ENCODE measurements at regions not wholly inside any gene's neighbourhood (a gene's known extent, or its start where the extent isn't known, plus 50 kb on each side); places are given as distances from the start of the nearest gene placed in this dataset.
A peak's percentile ranks its signal among the peaks of the same experiment; 100 is the strongest.

DNA sequence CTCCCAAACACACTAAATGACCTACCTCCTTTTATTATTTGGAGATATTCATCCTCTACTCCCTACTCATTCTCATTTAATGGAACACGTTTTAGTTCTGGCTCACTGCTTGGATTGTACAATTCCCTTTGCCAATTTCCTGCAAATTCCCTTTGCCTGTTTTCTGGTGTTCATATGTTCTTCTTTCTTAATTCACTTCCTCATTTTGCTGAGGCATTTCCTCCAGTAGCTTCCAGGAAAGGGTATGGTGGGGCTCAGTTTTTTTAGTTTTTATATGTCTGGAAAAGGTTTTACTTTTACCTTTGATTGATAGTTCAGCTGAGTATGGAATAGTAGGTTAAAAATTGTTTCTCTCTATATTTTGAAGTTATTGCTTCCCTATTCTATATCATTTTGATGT lies 143.6 kb upstream of the GOLIM4 start:
- DNase-seq (ENCODE audit: low read depth) = no peak

- DNase-seq (ENCODE audit: low read depth) = no peak
These were observed 137.3 kb upstream of the GOLIM4 start for GRCh38 chr3:168233001-168233400.

DNA sequence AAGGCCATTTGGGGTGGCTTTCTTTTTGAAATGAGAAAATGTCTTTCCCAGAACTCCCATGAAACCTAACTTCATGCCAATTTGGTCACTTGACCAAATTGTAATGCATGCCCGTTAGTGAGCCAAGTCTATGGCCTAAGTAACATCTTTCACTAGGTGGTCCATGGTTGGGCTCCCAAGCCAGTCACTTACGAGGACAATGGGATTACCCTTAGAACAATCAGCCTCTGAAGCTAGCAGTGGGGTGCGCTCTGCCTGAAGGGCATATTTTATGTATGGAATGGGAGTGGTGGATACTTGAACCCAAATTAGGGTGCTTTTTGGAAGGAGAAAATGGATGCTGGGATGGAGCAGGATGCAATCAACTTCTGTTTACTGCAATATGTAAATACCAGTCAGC lies 127.4 kb upstream of the GOLIM4 start:
- no peak for DNase-seq (ENCODE audit: low read depth)

- DNase-seq (ENCODE audit: low read depth) = no peak
These were observed 124.8 kb upstream of the GOLIM4 start for GRCh38 chr3:168220556-168220955.

DNA sequence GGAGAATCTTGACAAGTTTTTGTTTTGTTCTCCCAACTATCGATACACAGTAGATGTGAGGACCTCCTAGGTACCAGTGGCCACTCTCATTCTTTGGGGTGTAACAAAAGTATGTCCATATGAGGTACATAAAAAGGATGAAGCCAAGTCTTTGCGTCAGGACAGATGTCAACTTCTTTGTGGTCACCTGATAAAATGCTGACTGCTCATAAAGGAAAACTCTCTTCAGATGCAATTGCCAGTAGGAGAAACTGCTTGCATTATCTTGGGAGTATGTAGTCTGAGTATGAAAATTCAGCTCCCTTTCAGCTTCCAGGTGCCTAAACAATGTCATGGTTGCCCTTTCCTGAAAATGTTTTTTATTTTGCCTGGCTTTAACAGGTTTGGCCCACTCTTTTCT lies 123.8 kb upstream of the GOLIM4 start:
- no peak for DNase-seq (ENCODE audit: low read depth)

GRCh38 chr3:168218600-168218999 lies 122.9 kb upstream of the GOLIM4 start:
- no peak for DNase-seq (ENCODE audit: low read depth)

GRCh38 chr3:168216851-168217250 lies 121.1 kb upstream of the GOLIM4 start:
- no peak for DNase-seq (ENCODE audit: low read depth)

- DNase-seq (ENCODE audit: low read depth) = no peak
These were observed 118.2 kb upstream of the GOLIM4 start for GRCh38 chr3:168213920-168214319.

DNA sequence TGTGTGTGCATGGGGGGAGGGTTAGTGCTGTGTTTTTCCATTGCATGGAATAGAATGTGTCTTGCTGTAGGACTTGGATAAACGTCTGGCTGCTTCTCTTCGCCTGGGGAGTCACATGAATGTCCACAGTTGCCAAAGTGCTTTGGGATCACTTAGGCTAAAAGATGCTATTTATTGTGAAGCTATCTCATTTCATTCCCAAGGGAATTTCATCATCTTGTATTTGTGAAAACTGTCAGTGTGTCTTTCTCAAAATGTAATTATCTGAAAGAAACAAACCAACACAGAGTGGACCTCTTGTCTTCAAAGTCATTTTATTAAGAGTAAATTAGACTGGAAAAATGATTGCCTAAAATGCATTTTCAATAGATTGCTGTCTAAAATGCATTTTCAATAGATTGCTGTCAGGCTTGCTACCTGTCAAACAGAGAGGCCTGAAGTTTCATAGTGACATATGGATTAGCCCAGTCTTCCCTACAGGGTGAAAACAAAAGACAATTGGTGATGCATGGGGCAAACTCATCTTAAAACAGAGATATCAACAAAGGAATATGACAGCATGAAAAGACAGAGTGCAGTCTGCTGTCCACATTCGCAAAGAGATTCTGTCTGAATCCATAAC lies 117.1 kb upstream of the GOLIM4 start:
- DNase-seq (ENCODE audit: low read depth) = no peak

DNA sequence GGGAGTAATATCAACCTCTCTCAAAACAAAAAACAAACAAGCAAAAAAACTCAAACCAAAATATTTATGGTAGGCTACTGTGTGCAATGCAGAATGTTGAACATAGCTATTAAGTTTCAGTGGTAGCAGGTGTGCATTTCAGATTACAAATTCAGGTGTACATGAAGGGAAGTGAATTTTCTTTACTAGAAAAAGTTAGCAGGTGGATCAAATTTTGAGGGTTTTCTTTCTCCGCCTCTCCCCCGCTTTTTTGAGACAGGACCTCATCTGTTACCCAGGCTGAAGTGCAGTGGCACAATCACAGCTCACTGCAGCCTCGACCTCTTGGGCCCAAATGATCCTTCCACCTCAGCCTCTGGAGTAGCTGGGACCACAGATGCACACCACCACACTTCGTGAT lies 109.7 kb upstream of the GOLIM4 start:
- no peak for DNase-seq (ENCODE audit: low read depth)

DNA sequence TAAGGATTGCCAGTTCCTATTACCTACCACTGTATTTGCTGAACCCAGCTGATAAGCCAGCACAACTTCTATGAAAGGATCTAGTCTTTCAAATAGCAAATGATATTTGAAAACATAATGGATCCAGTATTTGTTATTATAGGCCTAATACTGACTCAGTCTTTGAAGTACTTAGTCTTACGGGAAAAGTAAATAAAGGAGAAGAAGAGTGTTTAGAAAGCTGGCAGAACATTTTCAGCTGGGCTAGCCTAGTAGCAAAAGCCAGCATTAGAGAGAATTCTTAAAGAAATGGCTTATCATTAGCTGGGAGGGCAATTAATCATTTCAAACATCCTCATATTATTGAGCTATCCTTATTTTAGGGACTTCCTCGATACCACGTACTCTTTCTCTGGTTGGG lies 101.4 kb upstream of the GOLIM4 start:
- no peak for DNase-seq (ENCODE audit: low read depth)

DNA sequence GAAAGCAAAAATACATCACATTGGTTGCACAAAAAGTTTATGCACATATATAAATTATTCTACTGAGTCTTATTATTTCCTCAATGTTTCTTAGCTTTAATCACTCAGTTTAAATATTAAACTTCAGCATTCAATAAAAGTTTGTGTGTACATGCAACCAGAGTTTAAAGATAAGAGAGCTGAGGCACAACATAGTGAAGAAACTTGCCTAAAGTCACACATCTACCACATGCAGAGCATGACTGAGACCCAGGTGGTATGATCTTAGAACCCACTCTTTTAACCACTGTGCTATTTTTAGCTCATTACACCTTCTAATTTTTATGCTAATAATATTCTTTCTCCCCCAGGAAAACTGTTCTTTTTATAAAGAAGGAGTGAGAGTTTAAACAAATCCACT lies 96.1 kb upstream of the GOLIM4 start:
- no peak for DNase-seq (ENCODE audit: low read depth)

DNA sequence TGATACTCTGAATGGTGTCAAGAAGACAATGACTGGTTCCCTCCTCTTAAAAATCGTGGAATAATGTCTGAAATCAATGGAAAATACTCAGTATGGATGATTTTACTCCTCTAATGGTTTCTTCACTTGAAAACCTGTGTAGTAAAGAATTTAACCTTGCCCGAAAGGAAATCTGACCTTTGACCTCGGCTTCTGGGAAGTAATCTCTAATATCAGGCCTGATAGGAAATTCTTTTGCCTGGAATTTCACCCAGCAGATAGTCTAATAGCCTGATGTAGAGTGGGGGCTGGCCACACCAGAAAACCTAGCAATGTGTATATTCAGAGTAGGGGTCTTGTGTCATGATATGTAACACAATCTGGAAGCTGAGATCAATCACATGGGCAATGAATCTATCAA lies 91.5 kb upstream of the GOLIM4 start:
- no peak for DNase-seq (ENCODE audit: low read depth)

DNA sequence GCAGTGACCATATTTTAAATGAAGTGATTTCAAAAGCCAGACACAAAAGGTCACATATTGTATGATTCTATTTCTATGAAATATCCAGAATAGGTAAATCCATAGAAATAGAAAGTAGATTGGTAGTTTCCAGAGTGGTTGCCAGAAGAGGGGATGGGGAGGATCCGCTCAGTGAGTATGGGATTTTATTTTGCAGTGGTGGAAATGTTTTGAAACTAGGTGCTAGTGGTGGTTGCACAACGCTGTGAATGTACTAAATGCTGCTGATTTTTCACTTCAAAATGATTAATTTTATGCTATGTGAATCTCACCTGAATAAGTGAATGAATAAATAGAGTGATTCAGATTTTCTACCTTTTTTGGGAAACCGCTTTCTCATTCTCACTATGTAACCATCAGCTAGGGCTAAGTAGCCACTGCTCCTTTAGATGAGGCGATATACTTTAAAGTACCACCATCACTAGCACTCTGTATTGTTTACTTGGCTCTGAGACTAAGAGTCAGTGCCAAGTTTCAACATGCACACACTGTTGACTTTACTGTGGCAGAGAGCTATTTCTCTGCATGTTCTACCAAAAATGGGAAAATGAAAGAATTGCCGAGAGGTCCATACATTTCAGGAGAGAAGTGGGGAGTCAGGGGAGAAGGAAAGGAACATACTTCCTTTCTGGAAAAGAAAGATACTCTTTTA lies 90.7 kb upstream of the GOLIM4 start:
- no peak for DNase-seq (ENCODE audit: low read depth)

DNA sequence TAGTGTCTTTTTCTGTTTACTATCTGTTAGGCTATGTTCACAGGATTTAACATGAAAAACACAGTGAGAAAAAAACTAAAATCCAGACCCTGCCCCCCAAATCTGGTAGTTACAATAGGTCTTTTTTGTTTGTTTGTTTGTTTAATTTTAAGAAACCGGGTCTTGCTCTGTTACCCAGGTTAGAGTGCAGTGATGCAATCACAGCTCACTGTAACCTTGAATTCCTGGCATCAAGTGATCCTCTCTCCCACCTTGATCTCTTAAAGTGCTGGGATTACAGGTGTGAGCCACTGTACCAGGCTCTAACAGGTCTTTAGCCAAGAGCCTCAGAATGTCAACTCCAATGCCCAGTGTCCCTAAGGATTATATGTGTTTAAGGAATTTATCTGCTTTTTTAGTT lies 88.0 kb upstream of the GOLIM4 start:
- DNase-seq (ENCODE audit: low read depth) = no peak

- no peak for DNase-seq (ENCODE audit: low read depth)
These were observed 73.0 kb upstream of the GOLIM4 start for GRCh38 chr3:168168743-168169142.

DNA sequence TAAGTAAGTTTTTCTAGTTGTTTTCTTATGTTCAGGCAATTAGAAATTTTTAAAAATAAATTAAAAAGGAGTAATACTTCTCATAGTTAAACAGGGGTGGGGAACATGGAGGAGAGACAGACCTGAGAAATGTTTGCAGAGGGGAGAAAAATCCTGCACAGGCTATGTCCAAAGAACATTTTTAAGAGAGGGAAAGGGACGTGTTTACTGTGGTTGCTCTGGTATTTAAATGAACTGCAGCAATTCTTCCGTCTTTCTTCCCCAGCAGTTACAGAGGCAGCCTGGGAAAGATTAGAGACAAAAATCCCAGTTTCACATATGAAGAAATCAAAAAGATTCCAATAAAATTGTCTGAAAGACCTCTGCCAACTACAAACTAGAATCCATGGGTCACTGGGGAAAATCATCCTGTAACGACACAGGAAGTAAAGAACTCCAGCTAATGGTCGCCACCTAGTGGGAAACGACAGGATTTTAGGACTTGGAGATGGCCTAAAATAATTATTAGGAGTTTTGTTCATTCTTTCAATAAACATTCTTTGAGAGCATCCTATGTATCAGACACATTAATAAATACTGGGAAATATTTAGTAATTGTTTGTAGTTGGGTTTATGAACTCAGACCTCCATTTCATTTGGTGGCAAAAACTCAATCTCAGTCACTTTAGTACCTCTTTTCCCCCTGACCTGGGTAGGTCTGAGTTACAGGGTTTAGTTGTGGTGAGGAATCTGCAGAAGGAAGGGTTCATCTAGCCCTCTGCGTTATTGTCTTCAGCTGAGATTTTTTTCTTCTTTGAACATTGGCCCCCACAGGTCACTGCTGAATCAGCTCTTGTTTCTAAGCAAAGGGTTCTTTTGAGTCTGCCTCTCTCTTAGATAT lies 69.9 kb upstream of the GOLIM4 start:
- peak; percentile 63 for DNase-seq (ENCODE audit: low read depth)

GRCh38 chr3:168162172-168162571 lies 66.4 kb upstream of the GOLIM4 start:
- DNase-seq (ENCODE audit: low read depth) = peak; percentile 8

- DNase-seq (ENCODE audit: low read depth) = no peak
These were observed 66.0 kb upstream of the GOLIM4 start for GRCh38 chr3:168161696-168162095.

GRCh38 chr3:168157903-168158302 lies 62.2 kb upstream of the GOLIM4 start:
- DNase-seq (ENCODE audit: low read depth) = no peak

DNA sequence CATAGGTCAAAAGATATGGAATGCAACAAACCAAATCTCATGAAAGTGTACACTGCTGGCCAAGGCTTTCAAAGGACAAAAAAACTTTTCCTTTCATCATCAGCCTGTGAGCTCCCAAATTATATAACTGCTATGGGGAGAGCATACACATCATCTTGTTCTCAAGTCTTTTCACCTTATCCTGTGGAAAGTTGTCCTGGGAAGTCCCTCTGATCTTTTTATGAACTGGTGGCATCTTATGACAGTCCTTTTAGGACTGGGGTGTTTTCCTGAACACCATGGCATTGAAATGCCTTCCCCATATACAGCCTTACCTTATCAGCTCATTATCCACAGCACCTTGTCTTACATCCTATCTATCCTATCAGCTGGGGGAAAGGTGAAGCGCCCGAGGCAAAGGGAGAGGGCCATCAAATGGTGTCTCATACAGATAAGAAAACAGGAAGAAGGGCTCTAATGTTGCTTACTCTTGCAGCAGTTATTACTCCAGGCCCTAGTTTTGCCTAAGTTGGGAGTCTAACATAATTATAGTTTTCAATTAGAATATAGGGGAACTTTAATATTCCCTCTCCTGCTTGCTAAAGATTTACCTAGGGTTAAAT lies 61.5 kb upstream of the GOLIM4 start:
- no peak for DNase-seq (ENCODE audit: low read depth)

- DNase-seq (ENCODE audit: low read depth) = no peak
These were observed 60.8 kb upstream of the GOLIM4 start for GRCh38 chr3:168156479-168156878.

GRCh38 chr3:168155303-168155702 lies 59.6 kb upstream of the GOLIM4 start:
- no peak for DNase-seq (ENCODE audit: low read depth)

Data from amniotic epithelial cell (primary cell).